ENCODE measurements at regions not wholly inside any gene's neighbourhood (a gene's known extent, or its start where the extent isn't known, plus 50 kb on each side); places are given as distances from the start of the nearest gene placed in this dataset.
"Not testable (repeated sequence)": the region's sequence is repeated elsewhere in the genome, so short reads cannot be mapped to it uniquely, and the experiment has no call there.

DNA sequence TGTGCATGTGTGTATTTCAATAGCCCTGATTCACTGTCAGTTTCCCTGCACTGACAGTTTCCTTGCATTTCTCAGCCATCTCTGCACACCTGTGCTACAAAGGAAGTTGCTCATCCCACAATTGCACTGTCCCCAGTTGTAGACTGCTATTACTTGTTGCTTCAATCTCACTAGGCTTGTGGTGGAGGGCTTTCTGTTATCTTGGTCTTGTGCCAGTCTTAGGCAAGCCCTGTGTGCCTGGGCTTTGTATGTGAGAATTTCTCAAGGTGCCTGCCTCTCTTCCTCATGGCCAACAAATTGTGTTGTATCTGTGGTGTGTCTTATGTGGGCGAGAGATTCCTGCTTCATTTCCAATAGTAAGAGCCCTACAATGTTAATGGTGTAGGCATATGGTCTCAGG lies 467.4 kb downstream of the GRIA2 start:
- no peaks in the 10 kb centered on the region for H3K27me3 ChIP-seq (ENCODE audit: control insufficient read depth, insufficient read depth, low read length)
- H3K27me3 Mint-ChIP-seq (ENCODE audit: low read depth in 2 of 2): no peaks in the 10 kb centered on the region
- H3K27ac ChIP-seq (ENCODE audit: low read length): no peak overlapping the region
- no peak overlapping the region for H3K4me3 Mint-ChIP-seq
- H3K36me3 Mint-ChIP-seq: no peaks in the 10 kb centered on the region
- DNase-seq (no peak), ATAC-seq (no peak)
- no peaks in the 10 kb centered on the region for H3K4me1 ChIP-seq (ENCODE audit: control insufficient read depth, insufficient read depth, low read length)
- H3K9me3 Mint-ChIP-seq: peaks cover 16 to 19% of the 10 kb centered on the region in 2 donors
- 83% methylated on average over 1 of the region's 1 CpG for WGBS (ENCODE audit: insufficient coverage)
- no peaks in the 10 kb centered on the region for H3K36me3 ChIP-seq (ENCODE audit: control insufficient read depth, insufficient read depth, low read length)
- TF ChIP-seq, protein P1, sequence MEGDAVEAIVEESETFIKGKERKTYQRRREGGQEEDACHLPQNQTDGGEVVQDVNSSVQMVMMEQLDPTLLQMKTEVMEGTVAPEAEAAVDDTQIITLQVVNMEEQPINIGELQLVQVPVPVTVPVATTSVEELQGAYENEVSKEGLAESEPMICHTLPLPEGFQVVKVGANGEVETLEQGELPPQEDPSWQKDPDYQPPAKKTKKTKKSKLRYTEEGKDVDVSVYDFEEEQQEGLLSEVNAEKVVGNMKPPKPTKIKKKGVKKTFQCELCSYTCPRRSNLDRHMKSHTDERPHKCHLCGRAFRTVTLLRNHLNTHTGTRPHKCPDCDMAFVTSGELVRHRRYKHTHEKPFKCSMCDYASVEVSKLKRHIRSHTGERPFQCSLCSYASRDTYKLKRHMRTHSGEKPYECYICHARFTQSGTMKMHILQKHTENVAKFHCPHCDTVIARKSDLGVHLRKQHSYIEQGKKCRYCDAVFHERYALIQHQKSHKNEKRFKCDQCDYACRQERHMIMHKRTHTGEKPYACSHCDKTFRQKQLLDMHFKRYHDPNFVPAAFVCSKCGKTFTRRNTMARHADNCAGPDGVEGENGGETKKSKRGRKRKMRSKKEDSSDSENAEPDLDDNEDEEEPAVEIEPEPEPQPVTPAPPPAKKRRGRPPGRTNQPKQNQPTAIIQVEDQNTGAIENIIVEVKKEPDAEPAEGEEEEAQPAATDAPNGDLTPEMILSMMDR (IDR thresholded peaks at IDR 0.05): no peak
- no peak overlapping the region for H3K4me3 ChIP-seq (ENCODE audit: low read length)
- H3K9me3 ChIP-seq (ENCODE audit: control insufficient read depth, insufficient read depth, low read length): no peaks in the 10 kb centered on the region
- intact Hi-C loops (cut with micrococcal nuclease): no loop called here
- H3K27ac Mint-ChIP-seq: no peak overlapping the region
- no peaks in the 10 kb centered on the region for H3K4me1 Mint-ChIP-seq

DNA sequence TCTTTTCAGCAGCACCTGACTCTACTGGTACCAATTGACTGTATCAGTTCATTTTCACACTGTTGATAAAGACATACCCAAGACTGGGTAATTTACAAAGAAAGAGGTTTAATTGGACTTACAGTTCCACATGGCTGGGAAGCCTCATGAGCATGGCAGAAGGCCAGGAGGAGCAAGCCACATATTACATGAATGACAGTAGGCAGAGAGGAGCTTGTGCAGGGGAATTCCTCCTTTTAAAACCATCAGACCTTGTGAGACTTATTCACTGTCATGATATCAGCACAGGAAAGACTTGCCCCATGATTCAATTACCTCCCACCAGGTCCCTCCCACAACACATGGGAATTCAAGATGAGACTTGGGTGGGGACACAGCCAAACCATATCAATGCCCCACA lies 458.8 kb downstream of the GRIA2 start:
- H3K4me3 Mint-ChIP-seq; H3K27ac Mint-ChIP-seq; H3K4me1 Mint-ChIP-seq; ATAC-seq; H3K4me3 ChIP-seq (ENCODE audit: low read length); H3K4me1 ChIP-seq (ENCODE audit: control insufficient read depth, insufficient read depth, low read length); H3K27ac ChIP-seq (ENCODE audit: low read length); H3K27me3 ChIP-seq (ENCODE audit: control insufficient read depth, insufficient read depth, low read length); intact Hi-C loops (cut with micrococcal nuclease); DNase-seq; H3K9me3 ChIP-seq (ENCODE audit: control insufficient read depth, insufficient read depth, low read length); H3K27me3 Mint-ChIP-seq (ENCODE audit: low read depth in 2 of 2); H3K36me3 ChIP-seq (ENCODE audit: control insufficient read depth, insufficient read depth, low read length); H3K36me3 Mint-ChIP-seq: not testable (repeated sequence)
- H3K9me3 Mint-ChIP-seq: peaks cover 13 to 14% of the 10 kb centered on the region in 2 donors

DNA sequence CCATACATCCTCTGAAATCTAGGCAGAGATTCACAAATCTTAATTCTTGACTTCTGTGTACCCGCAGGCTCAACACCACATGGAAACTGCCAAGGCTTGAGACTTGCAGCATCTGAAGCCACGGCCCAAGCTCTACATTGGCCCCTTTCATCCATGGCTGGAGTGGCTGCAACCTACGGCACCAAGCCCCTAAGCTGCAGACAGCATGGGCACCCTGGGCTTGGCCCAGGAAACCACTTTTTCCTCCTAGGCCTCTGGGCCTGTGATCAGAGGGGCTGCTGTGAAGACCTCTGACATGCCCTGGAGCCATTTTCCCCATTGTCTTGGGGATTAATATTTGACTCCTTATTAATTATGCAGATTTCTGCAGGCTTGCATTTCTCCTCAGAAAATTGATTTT lies 457.9 kb downstream of the GRIA2 start:
- H3K27me3 ChIP-seq (ENCODE audit: control insufficient read depth, insufficient read depth, low read length): no peaks in the 10 kb centered on the region
- H3K36me3 Mint-ChIP-seq: no peaks in the 10 kb centered on the region
- H3K4me1 Mint-ChIP-seq: no peaks in the 10 kb centered on the region
- TF ChIP-seq, protein P1 (IDR thresholded peaks at IDR 0.05): no peak
- ATAC-seq (no peak), DNase-seq (no peak)
- no peak overlapping the region for H3K27ac ChIP-seq (ENCODE audit: low read length)
- no peak overlapping the region for H3K27ac Mint-ChIP-seq
- peaks cover 4% of the 10 kb centered on the region for H3K9me3 ChIP-seq (ENCODE audit: control insufficient read depth, insufficient read depth, low read length)
- H3K4me3 ChIP-seq (ENCODE audit: low read length): no peak overlapping the region
- H3K27me3 Mint-ChIP-seq (ENCODE audit: low read depth in 2 of 2): no peaks in the 10 kb centered on the region
- H3K4me3 Mint-ChIP-seq: no peak overlapping the region
- H3K4me1 ChIP-seq (ENCODE audit: control insufficient read depth, insufficient read depth, low read length): no peaks in the 10 kb centered on the region
- intact Hi-C loops (cut with micrococcal nuclease): no loop called here
- peaks cover 12 to 13% of the 10 kb centered on the region in 2 donors for H3K9me3 Mint-ChIP-seq
- WGBS (ENCODE audit: insufficient coverage): 81% methylated on average over 3 of the region's 3 CpGs
- no peaks in the 10 kb centered on the region for H3K36me3 ChIP-seq (ENCODE audit: control insufficient read depth, insufficient read depth, low read length)

DNA sequence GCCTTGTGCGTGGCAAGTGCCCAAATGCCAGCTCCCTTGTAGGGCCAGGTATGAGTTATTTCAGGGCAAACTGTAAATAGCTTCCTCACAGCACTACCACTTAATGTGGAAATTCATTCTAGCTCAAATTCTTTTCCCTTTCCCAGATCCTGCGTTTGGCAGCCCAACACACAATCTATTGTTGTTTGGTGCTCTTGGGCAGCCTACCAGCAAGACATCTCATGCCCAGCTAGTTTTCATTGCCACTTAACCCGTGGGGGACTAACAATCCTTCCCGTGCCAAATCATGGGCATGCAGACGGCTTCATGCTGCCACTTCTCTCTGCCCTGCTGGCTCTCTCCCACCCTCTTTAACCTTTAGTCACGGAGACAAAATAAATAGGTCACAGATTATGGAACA lies 454.2 kb downstream of the GRIA2 start:
- H3K36me3 Mint-ChIP-seq: no peaks in the 10 kb centered on the region
- 72% methylated on average over 6 of the region's 6 CpGs for WGBS (ENCODE audit: insufficient coverage)
- DNase-seq: no peak

More for the DNA sequence above, 454.2 kb downstream of the GRIA2 start:
- no peak for ATAC-seq
- H3K4me1 ChIP-seq (ENCODE audit: control insufficient read depth, insufficient read depth, low read length): no peaks in the 10 kb centered on the region
- Mint-ChIP-seq H3K9me3 (peaks cover 5 to 12% of the 10 kb centered on the region in 2 donors), H3K27ac (no peak overlapping the region), H3K27me3 (ENCODE audit: low read depth in 2 of 2) (no peaks in the 10 kb centered on the region), H3K4me1 (no peaks in the 10 kb centered on the region), H3K4me3 (no peak overlapping the region)
- TF ChIP-seq, protein P1 (IDR thresholded peaks at IDR 0.05): no peak
- no peaks in the 10 kb centered on the region for H3K27me3 ChIP-seq (ENCODE audit: control insufficient read depth, insufficient read depth, low read length)
- peaks cover 4% of the 10 kb centered on the region for H3K9me3 ChIP-seq (ENCODE audit: control insufficient read depth, insufficient read depth, low read length)
- H3K4me3 ChIP-seq (ENCODE audit: low read length): no peak overlapping the region
- H3K27ac ChIP-seq (ENCODE audit: low read length): no peak overlapping the region
- no peaks in the 10 kb centered on the region for H3K36me3 ChIP-seq (ENCODE audit: control insufficient read depth, insufficient read depth, low read length)
- intact Hi-C loops (cut with micrococcal nuclease): no loop called here
